ENCODE measurements at regions not wholly inside any gene's neighbourhood (a gene's known extent, or its start where the extent isn't known, plus 50 kb on each side); places are given as distances from the start of the nearest gene placed in this dataset.

GRCh38 chr3:66642484-66642883, 141.7 kb upstream of the LRIG1 start (continued):
- TF ChIP-seq TSHZ1 (CRISPR knock-in tag; IDR thresholded peaks at IDR 0.05) (no peak), NKRF (IDR thresholded peaks at IDR 0.05; ENCODE audit: borderline replicate concordance) (no peak), LARP7 (IDR thresholded peaks at IDR 0.05) (no peak), CBX5 (IDR thresholded peaks at IDR 0.05; ENCODE audit: borderline replicate concordance, low read depth) (no peak), ZNF212 (CRISPR knock-in tag; IDR thresholded peaks at IDR 0.05) (no peak), SMC3 (conservative IDR thresholded peaks at IDR 0.05; ENCODE audit: insufficient read depth, low read depth, low read length) (no peak), U2AF1 (optimal IDR thresholded peaks at IDR 0.05; ENCODE audit: low read depth, low read length) (no peak), THRA (IDR thresholded peaks at IDR 0.05) (no peak), NFIX (CRISPR knock-in tag; IDR thresholded peaks at IDR 0.05; ENCODE audit: low read depth) (no peak), ZNF699 (CRISPR knock-in tag; IDR thresholded peaks at IDR 0.05; ENCODE audit: insufficient replicate concordance) (no peak), HNRNPUL1 (IDR thresholded peaks at IDR 0.05; ENCODE audit: low read length) (no peak)
